Ishikawa (cell line): ENCODE measurements at regions not wholly inside any gene's neighbourhood (a gene's known extent, or its start where the extent isn't known, plus 50 kb on each side); places are given as distances from the start of the nearest gene placed in this dataset.
A peak's percentile ranks its signal among the peaks of the same experiment; 100 is the strongest.

Experiments
- CEBPB ChIP-seq: IDR thresholded peaks from 2 replicates; pipeline ENCODE4 v1.6.1; 2012
- CREB1 ChIP-seq: IDR thresholded peaks from 2 replicates; pipeline ENCODE4 v1.6.1; 2012; ENCODE audit warnings: low read depth
- EGR1 ChIP-seq: IDR thresholded peaks from 2 replicates; pipeline ENCODE4 v1.6.1; 2012
- EP300 ChIP-seq: IDR thresholded peaks from 2 replicates; pipeline ENCODE4 v1.6.1; 2012; ENCODE audit warnings: borderline replicate concordance
- FOXM1 ChIP-seq: IDR thresholded peaks from 2 replicates; pipeline ENCODE4 v1.6.1; 2012; ENCODE audit warnings: low read depth, borderline replicate concordance
- NFIC ChIP-seq: IDR thresholded peaks from 2 replicates; pipeline ENCODE4 v1.6.1; 2012
- RAD21 ChIP-seq: IDR thresholded peaks from 2 replicates; pipeline ENCODE4 v1.6.1; 2012; ENCODE audit warnings: low read depth
- REST ChIP-seq: IDR thresholded peaks from 2 replicates; pipeline ENCODE4 v1.6.1; 2012; ENCODE audit warnings: low read depth, mild to moderate bottlenecking
- TAF1 ChIP-seq: IDR thresholded peaks from 2 replicates; pipeline ENCODE4 v1.6.1; 2012; ENCODE audit warnings: low read depth, mild to moderate bottlenecking
- TCF12 ChIP-seq: IDR thresholded peaks from 2 replicates; pipeline ENCODE4 v1.6.1; 2012; ENCODE audit warnings: low read depth
- TEAD4 ChIP-seq: IDR thresholded peaks from 2 replicates; pipeline ENCODE4 v1.6.1; 2012
- YY1 ChIP-seq: IDR thresholded peaks from 2 replicates; pipeline ENCODE4 v1.6.1; 2012; ENCODE audit warnings: low read depth
- ZBTB7A ChIP-seq: IDR thresholded peaks from 2 replicates; pipeline ENCODE4 v1.6.1; 2012; ENCODE audit warnings: low read depth
- TF ChIP-seq, protein P1 (sequence below): IDR thresholded peaks from 2 replicates; pipeline ENCODE4 v1.6.1; 2012
- TF ChIP-seq, protein P2 (sequence below): IDR thresholded peaks from 2 replicates; pipeline ENCODE4 v1.6.1; 2012

GRCh38 chr5:61228691-61229280, 66.5 kb upstream of the SMIM15 start:
- TF ChIP-seq TEAD4 (peak; percentile 58), TCF12 (peak; percentile 19; the same call in 1 of the 2 replicates), YY1 (no peak), EP300 (peak; percentile 17; the same call in 1 of the 2 replicates), NFIC (peak; percentile 84), RAD21 (no peak), REST (no peak)

DNA sequence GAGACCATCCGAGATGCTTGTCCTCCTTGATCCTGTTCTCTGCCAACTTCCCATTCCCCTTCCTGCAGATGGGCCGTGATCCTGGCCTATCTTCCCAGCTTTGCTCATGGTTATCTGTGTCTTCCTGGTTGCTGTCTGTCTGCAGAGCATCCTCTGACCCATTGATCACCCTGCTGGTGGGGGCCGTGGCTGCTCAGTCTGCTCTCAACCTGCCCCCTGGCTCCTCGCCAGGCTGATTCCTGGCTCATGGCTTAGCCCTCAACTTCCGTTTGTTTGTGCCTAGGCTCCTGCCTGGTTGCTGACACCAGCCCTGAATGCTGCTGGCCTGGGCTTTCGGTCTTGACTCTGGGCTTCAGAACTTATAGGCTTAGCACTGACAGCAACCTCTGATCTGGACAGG, 67.1 kb upstream of the SMIM15 start:
- peak; percentile 46; the same call in 1 of the 2 replicates for TF ChIP-seq NFIC
- TF ChIP-seq TEAD4: no peak

DNA sequence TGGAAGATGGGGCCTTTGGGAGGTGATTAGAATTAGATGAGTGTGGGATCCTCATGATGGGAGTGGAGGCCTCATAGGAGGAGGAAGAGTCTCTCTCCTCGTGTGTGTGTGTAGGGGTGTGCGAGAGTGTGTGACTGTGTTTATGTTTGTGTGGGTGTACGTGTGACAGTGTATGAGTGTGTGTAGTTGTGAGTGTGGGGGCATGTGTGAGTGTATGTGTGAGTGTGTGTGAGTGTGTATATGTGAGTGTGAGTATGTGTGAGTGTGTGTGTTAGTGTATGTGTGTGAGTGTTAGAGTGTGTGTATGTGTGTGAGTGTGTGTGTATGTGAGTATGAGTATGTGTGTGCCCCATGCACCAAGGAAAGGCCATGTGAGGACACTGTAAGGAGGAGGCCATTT, 68.2 kb upstream of the SMIM15 start:
- TF ChIP-seq TCF12: no peak
- no peak for TF ChIP-seq TAF1
- TF ChIP-seq CREB1: no peak
- no peak for TF ChIP-seq ZBTB7A
- no peak for TF ChIP-seq RAD21
- TF ChIP-seq, protein P1, sequence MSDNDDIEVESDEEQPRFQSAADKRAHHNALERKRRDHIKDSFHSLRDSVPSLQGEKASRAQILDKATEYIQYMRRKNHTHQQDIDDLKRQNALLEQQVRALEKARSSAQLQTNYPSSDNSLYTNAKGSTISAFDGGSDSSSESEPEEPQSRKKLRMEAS: no peak
- TF ChIP-seq YY1: no peak
- no peak for TF ChIP-seq TEAD4
- no peak for TF ChIP-seq REST
- TF ChIP-seq CEBPB: no peak
- TF ChIP-seq, protein P2, sequence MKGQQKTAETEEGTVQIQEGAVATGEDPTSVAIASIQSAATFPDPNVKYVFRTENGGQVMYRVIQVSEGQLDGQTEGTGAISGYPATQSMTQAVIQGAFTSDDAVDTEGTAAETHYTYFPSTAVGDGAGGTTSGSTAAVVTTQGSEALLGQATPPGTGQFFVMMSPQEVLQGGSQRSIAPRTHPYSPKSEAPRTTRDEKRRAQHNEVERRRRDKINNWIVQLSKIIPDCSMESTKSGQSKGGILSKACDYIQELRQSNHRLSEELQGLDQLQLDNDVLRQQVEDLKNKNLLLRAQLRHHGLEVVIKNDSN: no peak

GRCh38 chr5:61231813-61232212, 69.5 kb upstream of the SMIM15 start:
- TF ChIP-seq ZBTB7A (no peak), NFIC (no peak), EP300 (no peak), FOXM1 (no peak), TAF1 (no peak), REST (no peak), TCF12 (no peak), CEBPB (no peak), EGR1 (no peak), RAD21 (no peak), CREB1 (no peak)
- TF ChIP-seq, protein P1: no peak

- TF ChIP-seq, protein P2: no peak
- no peak for TF ChIP-seq EP300
- no peak for TF ChIP-seq TEAD4
- no peak for TF ChIP-seq YY1
- TF ChIP-seq EGR1: no peak
- no peak for TF ChIP-seq TAF1
- no peak for TF ChIP-seq ZBTB7A
- TF ChIP-seq FOXM1: no peak
- TF ChIP-seq, protein P1: no peak
- TF ChIP-seq CEBPB: no peak
- no peak for TF ChIP-seq NFIC
- no peak for TF ChIP-seq REST
- TF ChIP-seq CREB1: no peak
- no peak for TF ChIP-seq RAD21
Measured at GRCh38 chr5:61232490-61233050, 70.3 kb upstream of the SMIM15 start.
